ENCODE measurements at regions not wholly inside any gene's neighbourhood (a gene's known extent, or its start where the extent isn't known, plus 50 kb on each side); places are given as distances from the start of the nearest gene placed in this dataset.
"Not testable (repeated sequence)": the region's sequence is repeated elsewhere in the genome, so short reads cannot be mapped to it uniquely, and the experiment has no call there.

DNA sequence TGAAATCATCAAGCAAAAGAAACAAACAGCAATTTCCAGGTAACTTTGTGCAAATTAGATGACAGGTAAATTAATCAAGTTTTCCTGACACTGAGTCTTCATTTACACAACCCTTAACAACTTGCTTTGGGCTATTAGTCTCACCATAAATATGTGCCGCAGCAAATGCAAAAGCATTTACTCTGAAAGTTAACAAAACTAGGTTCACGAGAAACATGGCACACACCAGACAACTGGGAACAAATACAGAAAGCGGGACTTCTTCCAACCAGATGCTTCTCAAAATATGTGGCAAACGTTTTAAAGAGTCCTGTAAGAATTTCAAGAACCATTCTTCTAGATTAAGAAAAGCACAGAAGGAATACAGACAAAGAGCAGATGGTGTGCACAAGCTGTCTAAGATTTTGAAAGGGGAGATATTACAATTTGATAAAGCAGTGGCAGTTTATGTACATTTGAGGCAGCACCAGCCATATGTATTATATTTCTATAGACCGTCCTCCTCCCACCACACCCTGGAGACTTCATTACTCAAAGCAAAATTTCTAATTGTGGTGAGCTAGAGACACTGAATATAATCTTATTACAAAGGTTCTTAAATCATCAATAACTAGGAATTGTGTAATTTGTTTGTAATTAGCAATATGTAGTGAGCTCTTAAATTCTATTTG is 192.5 kb upstream of the ADAMTS3 start:
- H3K27ac ChIP-seq = no peak overlapping the region
- TF ChIP-seq ZFX (IDR thresholded peaks at IDR 0.05) (no peak), CTCF (conservative IDR thresholded peaks at IDR 0.05) (no peak)

GRCh38 chr4:72753414-72753813 is 184.4 kb upstream of the ADAMTS3 start:
- not testable (repeated sequence) for H3K27ac ChIP-seq

DNA sequence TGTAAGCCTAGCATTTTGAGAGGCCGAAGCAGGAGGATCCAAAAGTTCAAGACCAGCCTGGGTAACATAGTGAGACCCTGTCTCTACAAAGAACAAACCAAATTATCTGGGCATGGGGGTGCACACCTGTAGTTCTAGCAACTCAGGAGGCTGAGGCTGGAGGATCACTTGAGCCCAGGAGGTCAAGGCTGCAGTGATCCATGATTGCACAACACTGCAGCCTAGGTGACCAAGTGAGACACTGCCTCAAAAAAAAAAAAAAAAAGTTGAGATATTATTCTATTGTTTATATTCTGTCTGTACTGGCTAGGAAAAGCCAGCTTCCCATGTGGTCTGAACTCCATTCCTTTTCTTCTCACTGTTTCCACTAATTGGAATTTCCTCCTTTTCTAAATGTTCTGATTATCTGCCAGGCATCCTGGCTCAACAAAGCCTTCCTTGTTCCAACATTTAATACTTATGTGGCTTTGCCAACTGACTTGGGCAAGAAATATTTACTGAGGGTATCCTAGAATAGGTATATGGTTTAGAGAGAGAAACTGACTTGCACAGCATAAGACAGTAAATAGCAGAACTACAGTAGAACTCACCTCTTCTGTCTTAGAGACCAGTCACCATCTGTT is 175.2 kb upstream of the ADAMTS3 start:
- H3K27ac ChIP-seq = no peak overlapping the region
- TF ChIP-seq CTCF (conservative IDR thresholded peaks at IDR 0.05) (no peak), ZFX (IDR thresholded peaks at IDR 0.05) (no peak)

GRCh38 chr4:72743078-72743477 is 174.1 kb upstream of the ADAMTS3 start:
- TF ChIP-seq CTCF (conservative IDR thresholded peaks at IDR 0.05) (no peak), ZFX (IDR thresholded peaks at IDR 0.05) (no peak)
- no peak overlapping the region for H3K27ac ChIP-seq

DNA sequence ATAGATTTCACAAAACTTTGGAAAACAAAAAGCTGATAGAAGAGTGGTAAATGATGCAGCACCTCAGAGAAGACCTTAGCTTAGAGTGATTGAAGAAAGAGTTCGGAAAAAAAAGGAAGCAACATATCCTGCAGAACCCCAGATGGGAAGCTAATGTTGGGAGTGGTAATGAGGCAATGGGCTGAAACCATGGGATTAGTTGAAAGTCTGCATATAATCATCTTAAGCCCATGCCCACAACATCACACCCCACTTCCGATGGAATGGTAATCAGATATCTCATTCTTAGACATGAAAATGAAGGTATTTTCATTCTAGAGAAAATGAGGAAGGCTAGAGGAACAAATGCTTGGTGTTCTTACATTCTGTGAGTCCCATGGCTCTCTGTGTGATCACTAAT is 146.3 kb upstream of the ADAMTS3 start:
- no peak for TF ChIP-seq ZFX (IDR thresholded peaks at IDR 0.05)
- TF ChIP-seq CTCF (conservative IDR thresholded peaks at IDR 0.05) = no peak
- H3K27ac ChIP-seq = no peak overlapping the region

GRCh38 chr4:72714482-72715279 is 145.7 kb upstream of the ADAMTS3 start:
- H3K27ac ChIP-seq = no peak overlapping the region
- no peak for TF ChIP-seq CTCF (conservative IDR thresholded peaks at IDR 0.05)
- no peak for TF ChIP-seq ZFX (IDR thresholded peaks at IDR 0.05)

- TF ChIP-seq CTCF (conservative IDR thresholded peaks at IDR 0.05) (no peak), ZFX (IDR thresholded peaks at IDR 0.05) (no peak)
- no peak overlapping the region for H3K27ac ChIP-seq
Measured at GRCh38 chr4:72712997-72713396, 144.0 kb upstream of the ADAMTS3 start.
